PC-9 (cell line): ENCODE measurements at regions not wholly inside any gene's neighbourhood (a gene's known extent, or its start where the extent isn't known, plus 50 kb on each side); places are given as distances from the start of the nearest gene placed in this dataset.

Experiments used
- BruUV-seq: library from RNA; stranded (reverse); fragments of 400-500 nt; replicated peaks from 2 replicates; lab custom pipeline; 2021; lab: Mats Ljungman, UMichigan
- CTCF ChIA-PET: fragments of 300-600 bp; sonication (Branson Sonifier 250); formaldehyde crosslinking; loops from one replicate; lab custom pipeline; 2022; ENCODE audit warnings: antibody characterized with exemption; lab: Charles Lee
- POLR2A ChIA-PET: fragments of 300-600 bp; sonication (Branson Sonifier 250); formaldehyde crosslinking; loops from one replicate; lab custom pipeline; 2022; ENCODE audit warnings: antibody characterized with exemption; ENCODE audit not compliant: unreplicated experiment; lab: Charles Lee
- DNase-seq, 2 experiments: peaks; one replicate each; pipeline versions ENCODE4 v3.0.0 to v3.0.0-alpha.2; 2015 to 2022; ENCODE audit warnings: mixed read lengths in 1 of 2
- H2AFZ ChIP-seq: fragments of 200-600 bp; sonication (generic); 2 replicates; pipeline ENCODE4 v1.8.1; 2017; ENCODE audit warnings: antibody characterized with exemption
- H3F3A ChIP-seq: fragments of 200-600 bp; sonication (generic); 2 replicates; pipeline ENCODE4 v1.8.1; 2017; ENCODE audit warnings: antibody characterized with exemption, mild to moderate bottlenecking, low read depth; ENCODE audit not compliant: insufficient read depth
- H3K27ac ChIP-seq: fragments of 200-600 bp; sonication (generic); 2 replicates; pipeline ENCODE4 v1.6.1; 2016; ENCODE audit warnings: mixed run types
- H3K27me3 ChIP-seq: fragments of 200-600 bp; sonication (generic); 2 replicates; pipeline ENCODE4 v1.6.1; 2016; ENCODE audit warnings: low read depth, mixed run types; ENCODE audit not compliant: insufficient read depth
- H3K36me3 ChIP-seq: fragments of 200-600 bp; sonication (generic); 2 replicates; pipeline ENCODE4 v1.6.1; 2016; ENCODE audit warnings: low read depth, mixed run types
- H3K4me1 ChIP-seq: fragments of 200-600 bp; sonication (generic); replicated peaks from 2 replicates; pipeline ENCODE4 v1.6.1; 2016; ENCODE audit warnings: mixed run types; ENCODE audit not compliant: insufficient read depth
- H3K4me2 ChIP-seq: fragments of 200-600 bp; sonication (generic); 2 replicates; pipeline ENCODE4 v1.6.1; 2017; ENCODE audit warnings: mixed run types
- H3K4me3 ChIP-seq: fragments of 200-600 bp; sonication (generic); 2 replicates; pipeline ENCODE4 v1.6.1; 2016; ENCODE audit warnings: mixed run types
- H3K79me2 ChIP-seq: fragments of 200-600 bp; sonication (generic); 2 replicates; pipeline ENCODE4 v1.6.1; 2017; ENCODE audit warnings: low read depth, mixed run types
- H3K9me2 ChIP-seq: fragments of 200-600 bp; sonication (generic); 2 replicates; pipeline ENCODE4 v1.8.1; 2017; ENCODE audit warnings: mild to moderate bottlenecking; ENCODE audit not compliant: insufficient read depth
- H3K9me3 ChIP-seq: fragments of 200-600 bp; sonication (generic); 2 replicates; pipeline ENCODE4 v1.8.1; 2016; ENCODE audit warnings: low read depth; ENCODE audit not compliant: insufficient read depth
- H4K20me1 ChIP-seq: fragments of 200-600 bp; sonication (generic); 2 replicates; pipeline ENCODE4 v1.8.1; 2017; ENCODE audit not compliant: insufficient read depth
- EZH2 ChIP-seq: fragments of 200-600 bp; sonication (generic); IDR thresholded peaks from 2 replicates; pipeline ENCODE4 v1.8.0; 2017; ENCODE audit warnings: antibody characterized with exemption, low read depth
- intact Hi-C: fragments of 100-400 bp; cut with micrococcal nuclease; formaldehyde crosslinking; loops from one replicate; pipeline ENCODE4 v1.10.0; 2022; ENCODE audit not compliant: unreplicated experiment
- TF ChIP-seq, protein P1 (sequence below): fragments of 200-600 bp; sonication (generic); conservative IDR thresholded peaks from 2 replicates; pipeline ENCODE4 v1.6.1; 2017; ENCODE audit warnings: mixed run types, antibody characterized with exemption, mild to moderate bottlenecking, moderate library complexity

GRCh38 chr11:39304586-39304985 lies 2154.9 kb downstream of the LRRC4C start:
- TF ChIP-seq, protein P1, sequence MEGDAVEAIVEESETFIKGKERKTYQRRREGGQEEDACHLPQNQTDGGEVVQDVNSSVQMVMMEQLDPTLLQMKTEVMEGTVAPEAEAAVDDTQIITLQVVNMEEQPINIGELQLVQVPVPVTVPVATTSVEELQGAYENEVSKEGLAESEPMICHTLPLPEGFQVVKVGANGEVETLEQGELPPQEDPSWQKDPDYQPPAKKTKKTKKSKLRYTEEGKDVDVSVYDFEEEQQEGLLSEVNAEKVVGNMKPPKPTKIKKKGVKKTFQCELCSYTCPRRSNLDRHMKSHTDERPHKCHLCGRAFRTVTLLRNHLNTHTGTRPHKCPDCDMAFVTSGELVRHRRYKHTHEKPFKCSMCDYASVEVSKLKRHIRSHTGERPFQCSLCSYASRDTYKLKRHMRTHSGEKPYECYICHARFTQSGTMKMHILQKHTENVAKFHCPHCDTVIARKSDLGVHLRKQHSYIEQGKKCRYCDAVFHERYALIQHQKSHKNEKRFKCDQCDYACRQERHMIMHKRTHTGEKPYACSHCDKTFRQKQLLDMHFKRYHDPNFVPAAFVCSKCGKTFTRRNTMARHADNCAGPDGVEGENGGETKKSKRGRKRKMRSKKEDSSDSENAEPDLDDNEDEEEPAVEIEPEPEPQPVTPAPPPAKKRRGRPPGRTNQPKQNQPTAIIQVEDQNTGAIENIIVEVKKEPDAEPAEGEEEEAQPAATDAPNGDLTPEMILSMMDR, result no peak
- no peak for TF ChIP-seq EZH2
- no TSS peak for BruUV-seq
- Histone ChIP-seq H3K27ac (no peak overlapping the region), H3K79me2 (no peaks in the 10 kb centered on the region), H4K20me1 (no peaks in the 10 kb centered on the region; the same call in 1 of the 2 replicates), H2AFZ (no peak overlapping the region), H3K4me3 (no peak overlapping the region), H3F3A (no peaks in the 10 kb centered on the region), H3K27me3 (no peaks in the 10 kb centered on the region), H3K9me2 (no peaks in the 10 kb centered on the region), H3K4me2 (no peak overlapping the region), H3K36me3 (no peaks in the 10 kb centered on the region), H3K9me3 (no peaks in the 10 kb centered on the region), H3K4me1 (no peaks in the 10 kb centered on the region)
- intact Hi-C loops, result no loop called here
- POLR2A ChIA-PET, result no interaction called here
- CTCF ChIA-PET, result no interaction called here
- DNase-seq, result no peak

- Histone ChIP-seq H3K9me3 (no peaks in the 10 kb centered on the region), H4K20me1 (no peaks in the 10 kb centered on the region), H3K9me2 (no peaks in the 10 kb centered on the region; the same call in 1 of the 2 replicates), H3K36me3 (no peaks in the 10 kb centered on the region), H2AFZ (no peak overlapping the region), H3K4me1 (no peaks in the 10 kb centered on the region), H3K4me2 (no peak overlapping the region), H3K79me2 (no peaks in the 10 kb centered on the region), H3K27me3 (no peaks in the 10 kb centered on the region), H3F3A (no peaks in the 10 kb centered on the region), H3K27ac (no peak overlapping the region), H3K4me3 (no peak overlapping the region)
- POLR2A ChIA-PET, result no interaction called here
- no peak for DNase-seq
- CTCF ChIA-PET, result no interaction called here
- TF ChIP-seq, protein P1, result no peak
- no peak for TF ChIP-seq EZH2
- BruUV-seq, result no TSS peak
- intact Hi-C loops, result no loop called here
Observed at GRCh38 chr11:39294648-39295047, 2164.8 kb downstream of the LRRC4C start.

- no peak overlapping the region for H3K27ac ChIP-seq
- H3K4me1 ChIP-seq, result no peaks in the 10 kb centered on the region
- no peaks in the 10 kb centered on the region for H3K9me3 ChIP-seq
- no peaks in the 10 kb centered on the region; the same call in 1 of the 2 replicates for H3K9me2 ChIP-seq
- H3K36me3 ChIP-seq, result no peaks in the 10 kb centered on the region
- no peaks in the 10 kb centered on the region for H3K79me2 ChIP-seq
- no peak for TF ChIP-seq EZH2
- TF ChIP-seq, protein P1, result no peak
- H3F3A ChIP-seq, result no peaks in the 10 kb centered on the region
- no peaks in the 10 kb centered on the region for H4K20me1 ChIP-seq
- DNase-seq, result no peak
- intact Hi-C loops, result no loop called here
- CTCF ChIA-PET, result no interaction called here
- H3K4me2 ChIP-seq, result no peak overlapping the region
- no TSS peak for BruUV-seq
- POLR2A ChIA-PET, result no interaction called here
- H3K27me3 ChIP-seq, result no peaks in the 10 kb centered on the region
- no peak overlapping the region for H3K4me3 ChIP-seq
- no peak overlapping the region; the same call in 1 of the 2 replicates for H2AFZ ChIP-seq
Observed at GRCh38 chr11:39288011-39288410, 2171.4 kb downstream of the LRRC4C start.
